ENCODE measurements at regions not wholly inside any gene's neighbourhood (a gene's known extent, or its start where the extent isn't known, plus 50 kb on each side); places are given as distances from the start of the nearest gene placed in this dataset.
A peak's percentile ranks its signal among the peaks of the same experiment; 100 is the strongest.

- no peaks in the 10 kb centered on the region for H3K27me3 ChIP-seq
- H3K27ac ChIP-seq = no peak overlapping the region
- no peak overlapping the region for H3K4me3 ChIP-seq
- DNase-seq = no peak
- intact Hi-C loops (cut with DNase I; ENCODE audit: low total_unique reads) (no loop called here), in situ Hi-C loops (cut with MboI; ENCODE audit: low pct_ligation_motif_present in 1 of 4, low pct_unique_long_range_greater_than_20kb in 1 of 4, low sequenced_read_pairs in 3 of 4) (no loop called here)
- H3K36me3 ChIP-seq = no peaks in the 10 kb centered on the region
- no peaks in the 10 kb centered on the region for H3K4me1 ChIP-seq
- no peak for TF ChIP-seq POLR2AphosphoS5 (IDR thresholded peaks at IDR 0.05)
- TF ChIP-seq POLR2A (IDR thresholded peaks at IDR 0.05) = no peak
- no peak for TF ChIP-seq EP300 (IDR thresholded peaks at IDR 0.05; ENCODE audit: low read depth)
- TF ChIP-seq, protein P1, sequence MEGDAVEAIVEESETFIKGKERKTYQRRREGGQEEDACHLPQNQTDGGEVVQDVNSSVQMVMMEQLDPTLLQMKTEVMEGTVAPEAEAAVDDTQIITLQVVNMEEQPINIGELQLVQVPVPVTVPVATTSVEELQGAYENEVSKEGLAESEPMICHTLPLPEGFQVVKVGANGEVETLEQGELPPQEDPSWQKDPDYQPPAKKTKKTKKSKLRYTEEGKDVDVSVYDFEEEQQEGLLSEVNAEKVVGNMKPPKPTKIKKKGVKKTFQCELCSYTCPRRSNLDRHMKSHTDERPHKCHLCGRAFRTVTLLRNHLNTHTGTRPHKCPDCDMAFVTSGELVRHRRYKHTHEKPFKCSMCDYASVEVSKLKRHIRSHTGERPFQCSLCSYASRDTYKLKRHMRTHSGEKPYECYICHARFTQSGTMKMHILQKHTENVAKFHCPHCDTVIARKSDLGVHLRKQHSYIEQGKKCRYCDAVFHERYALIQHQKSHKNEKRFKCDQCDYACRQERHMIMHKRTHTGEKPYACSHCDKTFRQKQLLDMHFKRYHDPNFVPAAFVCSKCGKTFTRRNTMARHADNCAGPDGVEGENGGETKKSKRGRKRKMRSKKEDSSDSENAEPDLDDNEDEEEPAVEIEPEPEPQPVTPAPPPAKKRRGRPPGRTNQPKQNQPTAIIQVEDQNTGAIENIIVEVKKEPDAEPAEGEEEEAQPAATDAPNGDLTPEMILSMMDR (IDR thresholded peaks at IDR 0.05) = no peak
- no peaks in the 10 kb centered on the region for H3K9me3 ChIP-seq
These were observed 2120.7 kb downstream of the MAT2B start for GRCh38 chr5:165626161-165626560.

- H3K27me3 ChIP-seq = no peaks in the 10 kb centered on the region
- DNase-seq = no peak
- no peaks in the 10 kb centered on the region for H3K9me3 ChIP-seq
- TF ChIP-seq POLR2AphosphoS5 (IDR thresholded peaks at IDR 0.05) (no peak), POLR2A (IDR thresholded peaks at IDR 0.05) (no peak), EP300 (IDR thresholded peaks at IDR 0.05; ENCODE audit: low read depth) (no peak)
- TF ChIP-seq, protein P1 (IDR thresholded peaks at IDR 0.05) = no peak
- no peaks in the 10 kb centered on the region for H3K4me1 ChIP-seq
- intact Hi-C loops (cut with DNase I; ENCODE audit: low total_unique reads) (no loop called here), in situ Hi-C loops (cut with MboI; ENCODE audit: low pct_ligation_motif_present in 1 of 4, low pct_unique_long_range_greater_than_20kb in 1 of 4, low sequenced_read_pairs in 3 of 4) (no loop called here)
- no peak overlapping the region for H3K27ac ChIP-seq
- no peak overlapping the region for H3K4me3 ChIP-seq
- H3K36me3 ChIP-seq = no peaks in the 10 kb centered on the region
- WGBS, 2 donors (ENCODE audit: low coverage in 1 of 2) = 64 to 66% methylated on average over 6 to 8 of the region's 8 CpGs
These were observed 2122.2 kb downstream of the MAT2B start for GRCh38 chr5:165627548-165628170.

- intact Hi-C loops (cut with DNase I; ENCODE audit: low total_unique reads) (no loop called here), in situ Hi-C loops (cut with MboI; ENCODE audit: low pct_ligation_motif_present in 1 of 4, low pct_unique_long_range_greater_than_20kb in 1 of 4, low sequenced_read_pairs in 3 of 4) (no loop called here)
- Histone ChIP-seq H3K9me3 (no peaks in the 10 kb centered on the region), H3K27me3 (no peaks in the 10 kb centered on the region), H3K36me3 (no peaks in the 10 kb centered on the region), H3K27ac (no peak overlapping the region), H3K4me1 (no peaks in the 10 kb centered on the region), H3K4me3 (no peak overlapping the region)
- TF ChIP-seq, protein P1 (IDR thresholded peaks at IDR 0.05) = peak; percentile 52 to 77 (median 67)
- no peak for TF ChIP-seq POLR2A (IDR thresholded peaks at IDR 0.05)
- 5 to 15% methylated on average over 4 to 9 of the region's 9 CpGs for WGBS, 2 donors (ENCODE audit: low coverage in 1 of 2)
- DNase-seq = peak; percentile 15
These were observed 2124.9 kb downstream of the MAT2B start for GRCh38 chr5:165630261-165630778.

DNA sequence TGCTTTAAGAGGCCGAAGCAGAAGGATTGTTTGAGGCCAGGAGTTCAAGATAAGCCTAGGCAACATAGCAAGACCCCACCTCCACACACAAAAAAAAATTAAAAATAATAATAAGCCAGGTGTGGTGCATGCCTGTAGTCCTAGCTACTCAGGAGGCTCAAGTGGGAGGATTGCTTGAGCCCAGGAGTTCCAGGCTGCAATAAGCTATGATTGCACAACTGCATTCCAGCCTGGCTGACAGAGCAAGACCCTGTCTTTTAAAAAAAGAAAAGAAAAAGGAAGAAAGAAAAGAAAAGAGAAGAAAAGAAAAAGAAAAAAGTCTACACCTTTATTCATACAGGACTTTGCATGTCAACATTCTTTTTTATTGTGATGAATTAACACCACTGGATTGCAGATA is 2125.8 kb downstream of the MAT2B start:
- no peak overlapping the region for H3K4me3 ChIP-seq
- H3K27me3 ChIP-seq = no peaks in the 10 kb centered on the region
- no peak overlapping the region for H3K27ac ChIP-seq
- H3K36me3 ChIP-seq = no peaks in the 10 kb centered on the region
- in situ Hi-C loops (cut with MboI; ENCODE audit: low pct_ligation_motif_present in 1 of 4, low pct_unique_long_range_greater_than_20kb in 1 of 4, low sequenced_read_pairs in 3 of 4) = no loop called here
- no peak for DNase-seq
- H3K9me3 ChIP-seq = no peaks in the 10 kb centered on the region
- WGBS, 2 donors (ENCODE audit: low coverage in 1 of 2) = 44 to 67% methylated on average over 1 of the region's 1 CpG
- H3K4me1 ChIP-seq = no peaks in the 10 kb centered on the region
- intact Hi-C loops (cut with DNase I; ENCODE audit: low total_unique reads) = no loop called here
- TF ChIP-seq POLR2A (IDR thresholded peaks at IDR 0.05) = no peak
- TF ChIP-seq POLR2AphosphoS5 (IDR thresholded peaks at IDR 0.05) = no peak
- TF ChIP-seq EP300 (IDR thresholded peaks at IDR 0.05; ENCODE audit: low read depth) = no peak

- no peak for TF ChIP-seq POLR2A (IDR thresholded peaks at IDR 0.05)
- TF ChIP-seq, protein P1 (IDR thresholded peaks at IDR 0.05) = no peak
- TF ChIP-seq EP300 (IDR thresholded peaks at IDR 0.05; ENCODE audit: low read depth) = no peak
- no peak for TF ChIP-seq POLR2AphosphoS5 (IDR thresholded peaks at IDR 0.05)
- in situ Hi-C loops (cut with MboI; ENCODE audit: low pct_ligation_motif_present in 1 of 4, low pct_unique_long_range_greater_than_20kb in 1 of 4, low sequenced_read_pairs in 3 of 4) = no loop called here
- WGBS, 2 donors (ENCODE audit: low coverage in 1 of 2) = 56 to 78% methylated on average over 2 of the region's 2 CpGs
These were observed 2136.9 kb downstream of the MAT2B start for GRCh38 chr5:165642366-165642765.

More at GRCh38 chr5:165642366-165642765, 2136.9 kb downstream of the MAT2B start:
- intact Hi-C loops (cut with DNase I; ENCODE audit: low total_unique reads) = no loop called here
- Histone ChIP-seq H3K4me1 (no peaks in the 10 kb centered on the region), H3K27ac (no peak overlapping the region), H3K4me3 (no peak overlapping the region), H3K36me3 (no peaks in the 10 kb centered on the region), H3K27me3 (no peaks in the 10 kb centered on the region), H3K9me3 (no peaks in the 10 kb centered on the region)
- DNase-seq = no peak

Data from transverse colon (tissue), 4 donors.